HG02852 (cell line): ENCODE measurements at regions not wholly inside any gene's neighbourhood (a gene's known extent, or its start where the extent isn't known, plus 50 kb on each side); places are given as distances from the start of the nearest gene placed in this dataset.

Experiments
- ATAC-seq: cut with Tn5 transposase; IDR thresholded peaks from one replicate; pipeline ENCODE4 v1.9.1; 2021; ENCODE audit warnings: mild to moderate bottlenecking, moderate library complexity; ENCODE audit not compliant: unreplicated experiment

DNA sequence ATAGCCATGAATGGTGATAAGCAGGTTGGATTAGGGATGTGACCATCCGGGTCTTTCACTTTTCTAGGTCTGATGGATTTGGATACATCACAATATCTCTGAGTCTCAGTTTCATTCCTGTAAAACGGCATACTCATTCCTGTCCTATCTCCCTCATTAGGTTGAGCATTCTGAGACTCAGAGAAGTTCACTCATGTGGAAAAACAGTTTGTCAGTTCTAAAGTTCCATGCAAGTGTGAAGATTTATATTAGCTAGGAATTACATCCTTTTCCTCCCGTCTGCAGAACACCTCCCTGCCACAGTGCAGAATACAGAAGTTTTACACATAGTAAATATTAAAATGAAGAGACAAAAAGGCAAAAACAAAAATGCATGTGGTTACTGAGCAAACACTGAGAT lies 94.2 kb upstream of the SLC25A13 start:
- no peak for ATAC-seq

DNA sequence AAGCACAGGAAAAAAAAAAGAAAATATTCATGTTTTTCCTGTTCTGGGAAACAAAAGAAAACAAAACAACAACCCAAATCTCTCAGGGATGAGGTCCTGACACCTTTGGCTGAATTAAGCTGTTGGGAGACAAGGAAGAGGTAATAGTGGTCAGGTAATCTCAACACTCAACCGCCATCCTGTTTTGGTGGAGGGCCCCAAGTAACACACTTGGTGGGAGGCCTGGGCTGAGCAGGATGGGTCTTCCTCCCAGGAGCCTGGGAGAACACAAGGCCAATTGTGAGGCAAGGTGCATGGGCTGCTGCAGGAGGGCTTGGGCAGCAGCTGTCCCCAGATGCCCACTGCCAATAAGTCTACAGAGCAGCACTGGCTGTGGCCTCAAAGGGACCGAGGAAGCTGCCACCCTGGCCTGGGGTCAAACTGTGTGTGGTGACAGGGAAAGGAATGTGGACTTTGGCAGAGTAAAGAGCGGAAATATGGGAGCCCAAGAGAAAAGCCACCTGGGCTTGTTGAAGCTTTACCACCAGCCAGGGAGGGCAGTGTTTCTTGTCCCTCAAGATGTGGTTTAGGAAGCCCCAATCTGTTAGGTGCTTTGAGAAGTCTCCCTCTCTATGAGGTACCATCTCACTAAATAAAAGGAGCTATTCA lies 93.5 kb upstream of the SLC25A13 start:
- no peak for ATAC-seq

GRCh38 chr7:96414931-96415292 lies 93.0 kb upstream of the SLC25A13 start:
- no peak for ATAC-seq

- ATAC-seq, result no peak
Measured at GRCh38 chr7:96410126-96410839, 88.4 kb upstream of the SLC25A13 start.

GRCh38 chr7:96408881-96409280 lies 87.0 kb upstream of the SLC25A13 start:
- no peak for ATAC-seq

- ATAC-seq, result no peak
Measured at GRCh38 chr7:96407427-96407826, 85.5 kb upstream of the SLC25A13 start.

DNA sequence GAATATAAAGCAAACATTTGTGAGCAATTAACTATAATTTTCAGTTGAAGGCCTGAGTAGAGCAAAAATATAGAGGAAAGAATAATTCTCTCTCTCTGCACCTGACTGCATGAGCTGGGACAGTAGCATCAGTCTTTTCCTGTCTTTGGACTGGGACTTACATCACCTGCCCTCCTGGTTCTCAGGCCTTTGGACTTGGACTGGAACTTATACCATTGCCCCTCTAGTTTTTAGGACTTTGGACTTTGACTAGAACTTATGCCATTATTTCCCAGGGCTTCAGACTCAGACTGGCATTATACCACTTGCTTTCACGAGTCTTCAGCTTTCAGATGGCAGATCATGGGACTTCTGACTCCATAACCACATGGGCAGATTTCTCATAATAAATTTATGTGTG lies 81.0 kb upstream of the SLC25A13 start:
- ATAC-seq, result no peak

DNA sequence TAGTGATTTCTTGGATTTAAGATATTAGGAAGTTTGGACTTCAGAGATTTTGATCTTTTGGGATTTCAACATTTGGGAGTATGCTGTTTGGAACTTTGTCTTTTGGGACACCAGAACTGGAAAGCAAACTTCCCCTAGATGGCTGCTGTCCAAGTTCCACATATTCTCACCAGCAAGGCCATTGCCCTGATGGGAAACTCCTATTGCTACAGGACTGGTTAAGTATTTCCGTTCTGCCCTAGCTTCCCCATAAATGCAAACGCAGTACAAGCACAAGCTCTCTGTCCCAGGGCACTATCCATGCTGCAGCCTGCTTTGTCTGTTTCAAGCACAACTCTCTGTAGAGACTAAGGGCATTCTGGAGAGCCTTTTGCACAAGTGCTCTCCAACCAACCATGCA lies 79.3 kb upstream of the SLC25A13 start:
- no peak for ATAC-seq

GRCh38 chr7:96400518-96400917 lies 78.6 kb upstream of the SLC25A13 start:
- ATAC-seq, result no peak

- no peak for ATAC-seq
Measured at GRCh38 chr7:96400001-96400400, 78.1 kb upstream of the SLC25A13 start.

DNA sequence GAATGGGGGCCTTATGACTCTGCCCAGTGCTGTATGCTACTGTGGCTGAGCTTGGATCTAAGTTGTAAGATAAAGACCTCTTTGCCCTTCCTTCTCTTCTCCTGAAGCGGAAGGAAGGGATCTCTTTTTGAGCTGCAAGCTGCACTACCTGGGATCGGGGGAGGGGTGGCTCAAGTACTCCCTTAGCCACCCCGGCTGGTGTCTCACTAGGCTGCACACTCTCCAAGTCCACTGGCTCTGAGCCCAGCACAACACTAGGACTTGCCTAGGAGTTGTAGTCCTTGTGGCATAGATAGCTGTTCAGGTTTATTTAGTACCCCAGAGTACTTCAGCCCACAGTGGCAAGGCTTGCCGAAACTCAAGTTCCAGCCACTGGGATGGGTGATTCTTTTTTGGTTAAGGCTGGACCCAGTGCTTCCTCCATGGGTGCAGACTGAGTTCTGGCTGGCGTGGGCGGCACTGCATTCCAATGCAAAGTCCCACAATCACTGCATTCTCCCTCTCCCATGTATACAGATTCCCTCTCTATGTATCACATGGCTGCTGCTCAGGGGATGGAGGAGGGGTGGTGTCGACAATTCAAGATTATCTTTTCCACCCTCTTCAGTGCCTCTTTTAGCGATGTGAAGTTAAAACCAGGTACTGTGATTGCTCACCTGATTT lies 76.2 kb upstream of the SLC25A13 start:
- no peak for ATAC-seq

GRCh38 chr7:96388620-96389383 lies 66.9 kb upstream of the SLC25A13 start:
- ATAC-seq, result no peak

DNA sequence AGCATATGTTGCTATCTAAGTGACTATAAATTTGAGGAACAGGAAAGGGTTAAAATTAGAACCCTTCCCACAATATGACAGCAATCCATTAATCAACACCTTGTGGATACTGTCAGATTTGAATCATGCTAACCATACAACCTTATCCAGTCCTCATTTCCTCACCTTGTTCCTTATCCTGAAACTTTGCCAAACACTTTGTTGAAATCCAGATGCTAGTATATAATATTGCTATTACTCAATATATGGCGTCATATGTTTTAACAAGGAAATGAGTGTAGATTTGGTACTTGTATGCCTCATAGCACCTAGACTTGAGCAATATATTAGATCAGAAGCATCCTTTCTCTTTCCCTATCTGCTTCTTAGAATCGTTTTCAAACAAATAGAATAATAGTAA lies 66.3 kb upstream of the SLC25A13 start:
- ATAC-seq, result no peak

DNA sequence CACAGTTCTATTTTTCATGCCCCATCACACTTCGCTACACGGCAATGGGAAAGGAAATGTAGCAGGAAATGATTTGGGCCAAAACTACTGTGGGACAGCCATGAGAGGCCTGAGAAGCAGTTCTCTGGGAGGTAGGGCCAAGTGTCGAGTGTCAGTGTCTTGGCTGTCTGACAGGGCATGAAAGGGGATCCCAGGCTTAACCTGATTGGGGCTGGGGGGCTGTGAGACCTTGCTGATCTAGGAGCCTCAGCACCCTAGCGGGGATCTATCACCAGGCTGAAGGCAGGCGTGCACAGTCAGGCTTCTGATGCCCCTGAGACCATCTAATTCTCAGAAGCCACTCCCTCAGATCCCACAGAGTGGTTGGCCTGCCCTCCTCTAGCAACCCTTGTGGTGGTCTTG lies 58.2 kb upstream of the SLC25A13 start:
- ATAC-seq, result no peak

DNA sequence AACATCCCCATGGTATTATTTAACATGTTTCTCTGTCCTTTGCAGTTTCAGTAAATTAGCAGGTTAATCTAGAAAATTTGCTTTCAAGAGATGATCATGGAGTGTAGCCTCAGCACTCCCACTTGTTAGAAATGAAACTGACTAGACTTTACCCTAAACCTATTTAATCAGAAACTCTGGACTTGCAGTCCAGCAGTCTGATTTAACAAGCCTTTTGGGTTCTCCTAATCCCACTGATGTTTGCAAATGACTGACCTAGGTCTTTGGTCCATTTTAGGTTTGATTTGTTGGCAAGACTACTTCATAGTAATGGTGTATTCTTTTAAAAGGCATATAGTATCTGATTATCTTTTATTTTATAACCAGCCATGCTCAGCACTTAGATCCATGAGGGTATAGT lies 55.5 kb upstream of the SLC25A13 start:
- no peak for ATAC-seq
